22Rv1 (cell line): ENCODE measurements at regions not wholly inside any gene's neighbourhood (a gene's known extent, or its start where the extent isn't known, plus 50 kb on each side); places are given as distances from the start of the nearest gene placed in this dataset.

Experiments
- CTCF ChIP-seq: fragments of 450-650 bp; IDR thresholded peaks from 2 replicates; pipeline ENCODE4 v1.5.1; 2017; ENCODE audit warnings: mild to moderate bottlenecking
- ZFX ChIP-seq: fragments of 450-650 bp; IDR thresholded peaks from 2 replicates; pipeline ENCODE4 v1.6.1; 2017; ENCODE audit warnings: antibody characterized with exemption, borderline replicate concordance

GRCh38 chrX:143781103-143781502 is 60.6 kb upstream of the SPANXN2 start:
- no peak for TF ChIP-seq CTCF
- TF ChIP-seq ZFX, result no peak
